HG02973 (cell line): ENCODE measurements at regions not wholly inside any gene's neighbourhood (a gene's known extent, or its start where the extent isn't known, plus 50 kb on each side); places are given as distances from the start of the nearest gene placed in this dataset.
"Not testable (repeated sequence)": the region's sequence is repeated elsewhere in the genome, so short reads cannot be mapped to it uniquely, and the experiment has no call there.

Experiments
- ATAC-seq: cut with Tn5 transposase; IDR thresholded peaks from one replicate; pipeline ENCODE4 v1.9.1; 2021; ENCODE audit warnings: moderate library complexity; ENCODE audit not compliant: unreplicated experiment

GRCh38 chr21:15119486-15119885, 54.7 kb upstream of the NRIP1 start:
- ATAC-seq = no peak

- no peak for ATAC-seq
These were observed 56.4 kb upstream of the NRIP1 start for GRCh38 chr21:15121097-15121654.

GRCh38 chr21:15121655-15122120, 56.9 kb upstream of the NRIP1 start:
- no peak for ATAC-seq

GRCh38 chr21:15122241-15122640, 57.4 kb upstream of the NRIP1 start:
- ATAC-seq = no peak

- no peak for ATAC-seq
These were observed 59.9 kb upstream of the NRIP1 start for GRCh38 chr21:15124731-15125130.

- no peak for ATAC-seq
These were observed 62.1 kb upstream of the NRIP1 start for GRCh38 chr21:15126948-15127347.

GRCh38 chr21:15127437-15127836, 62.6 kb upstream of the NRIP1 start:
- no peak for ATAC-seq

GRCh38 chr21:15128267-15128666, 63.5 kb upstream of the NRIP1 start:
- ATAC-seq = no peak

GRCh38 chr21:15128714-15129113, 63.9 kb upstream of the NRIP1 start:
- not testable (repeated sequence) for ATAC-seq

GRCh38 chr21:15130326-15130725, 65.5 kb upstream of the NRIP1 start:
- no peak for ATAC-seq

- no peak for ATAC-seq
These were observed 66.0 kb upstream of the NRIP1 start for GRCh38 chr21:15130751-15131150.

GRCh38 chr21:15132781-15133180, 68.0 kb upstream of the NRIP1 start:
- no peak for ATAC-seq

- ATAC-seq = no peak
These were observed 70.1 kb upstream of the NRIP1 start for GRCh38 chr21:15134701-15135470.

GRCh38 chr21:15135867-15136629, 71.2 kb upstream of the NRIP1 start:
- ATAC-seq = no peak

- ATAC-seq = no peak
These were observed 73.7 kb upstream of the NRIP1 start for GRCh38 chr21:15138490-15138889.

GRCh38 chr21:15139898-15140297, 75.1 kb upstream of the NRIP1 start:
- no peak for ATAC-seq

- ATAC-seq = no peak
These were observed 75.7 kb upstream of the NRIP1 start for GRCh38 chr21:15140321-15141019.

GRCh38 chr21:15141261-15141970, 76.6 kb upstream of the NRIP1 start:
- no peak for ATAC-seq

GRCh38 chr21:15144026-15144425, 79.2 kb upstream of the NRIP1 start:
- no peak for ATAC-seq

GRCh38 chr21:15148437-15148836, 83.6 kb upstream of the NRIP1 start:
- ATAC-seq = no peak
